NOMO-1 (cell line): ENCODE measurements at regions not wholly inside any gene's neighbourhood (a gene's known extent, or its start where the extent isn't known, plus 50 kb on each side); places are given as distances from the start of the nearest gene placed in this dataset.

Experiments used
- DNase-seq, 2 experiments: peaks; one replicate each; lab custom pipeline; 2025; ENCODE audit not compliant: unreplicated experiment in 2 of 2; lab: John Stamatoyannopoulos, UW

DNA sequence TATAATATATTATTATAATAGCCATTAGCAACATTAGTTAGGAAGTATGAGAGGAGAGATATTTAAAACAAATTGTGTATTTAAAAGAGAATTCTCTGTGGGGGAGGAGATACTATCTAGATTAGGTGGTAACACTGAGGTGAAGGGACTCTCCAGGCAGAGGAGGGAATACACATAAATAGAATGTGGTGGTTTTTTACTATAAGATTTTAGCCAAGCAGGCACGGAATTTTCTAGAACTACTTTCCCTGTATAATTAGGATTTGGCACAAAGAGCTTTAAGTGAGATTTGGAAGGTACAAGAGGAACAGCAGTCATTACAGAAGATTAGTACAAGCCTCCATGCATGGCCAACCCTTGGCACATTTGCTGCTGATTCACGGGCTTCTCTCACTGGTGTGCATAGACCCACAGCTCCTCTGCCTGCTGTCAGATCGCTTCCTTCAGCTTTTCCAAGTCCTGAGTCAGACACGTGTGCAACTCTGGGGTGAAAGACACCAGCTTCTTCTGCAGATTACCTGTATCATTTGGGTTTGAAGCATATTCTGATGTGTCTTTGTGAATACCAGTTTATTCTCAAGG lies 685.5 kb downstream of the KCTD8 start:
- DNase-seq = no peak

DNA sequence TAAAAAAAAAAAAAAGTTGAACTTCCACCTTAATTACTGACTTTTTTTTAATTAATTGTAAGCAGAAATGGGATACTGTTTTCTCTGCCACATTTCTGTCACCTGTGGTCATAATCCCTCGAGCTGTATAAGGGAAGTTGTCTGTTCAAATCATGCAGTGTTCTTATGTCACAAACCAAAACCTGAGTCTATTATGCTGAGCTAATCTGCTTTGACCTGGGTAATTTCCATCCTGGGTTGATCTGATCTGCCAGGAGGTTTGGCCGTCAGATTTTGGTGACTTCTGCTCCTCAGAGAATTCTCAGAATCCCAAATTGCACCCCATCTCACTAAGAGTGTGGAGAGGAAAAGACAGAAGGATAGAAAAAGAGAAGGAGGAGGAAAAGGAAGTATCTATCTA lies 683.1 kb downstream of the KCTD8 start:
- no peak for DNase-seq

- no peak for DNase-seq
Measured at GRCh38 chr4:43766648-43767047, 682.0 kb downstream of the KCTD8 start.

DNA sequence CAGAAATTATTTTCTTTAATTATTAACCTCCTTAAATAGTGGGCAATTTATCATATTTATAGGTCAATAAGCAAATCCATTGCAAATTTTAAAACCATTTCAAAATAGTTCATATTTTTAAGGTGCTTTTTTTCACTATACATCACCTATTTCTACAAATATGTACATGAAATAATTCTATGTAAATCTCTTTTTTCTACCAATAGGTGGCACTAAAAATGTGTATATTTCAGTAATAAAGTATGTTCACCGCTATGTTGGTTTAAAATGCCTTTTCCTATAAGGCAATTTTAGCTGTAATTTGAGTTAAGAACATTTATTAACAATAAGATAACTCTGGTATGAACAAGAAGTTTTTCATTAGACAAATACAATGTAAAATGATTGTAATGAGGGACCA lies 672.2 kb downstream of the KCTD8 start:
- DNase-seq = peak in 1 of 2 experiments; percentile 2

GRCh38 chr4:43778187-43778915 lies 670.3 kb downstream of the KCTD8 start:
- no peak for DNase-seq

GRCh38 chr4:43781125-43781524 lies 667.5 kb downstream of the KCTD8 start:
- DNase-seq = no peak

- DNase-seq = no peak
Measured at GRCh38 chr4:43782391-43782790, 666.2 kb downstream of the KCTD8 start.

DNA sequence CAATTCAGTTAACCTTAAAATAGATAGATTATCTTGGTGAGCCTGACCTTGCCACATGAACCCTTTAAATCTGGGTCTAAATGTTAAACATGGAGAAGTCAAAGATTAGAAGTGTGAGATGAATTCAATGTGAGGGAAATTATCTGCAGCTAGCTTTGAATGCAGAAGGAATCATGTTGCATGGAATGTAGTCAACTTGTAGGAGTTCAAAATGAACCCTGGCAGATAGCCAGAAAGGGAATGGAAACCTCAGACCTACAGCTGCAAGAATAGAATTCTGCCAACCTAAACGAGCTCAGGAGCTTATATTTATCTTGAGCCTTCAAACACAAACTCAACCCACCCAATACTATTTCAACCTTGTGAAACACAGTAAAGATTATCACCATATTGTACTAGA lies 632.5 kb downstream of the KCTD8 start:
- DNase-seq = no peak

- no peak for DNase-seq
Measured at GRCh38 chr4:43822621-43823020, 626.0 kb downstream of the KCTD8 start.

DNA sequence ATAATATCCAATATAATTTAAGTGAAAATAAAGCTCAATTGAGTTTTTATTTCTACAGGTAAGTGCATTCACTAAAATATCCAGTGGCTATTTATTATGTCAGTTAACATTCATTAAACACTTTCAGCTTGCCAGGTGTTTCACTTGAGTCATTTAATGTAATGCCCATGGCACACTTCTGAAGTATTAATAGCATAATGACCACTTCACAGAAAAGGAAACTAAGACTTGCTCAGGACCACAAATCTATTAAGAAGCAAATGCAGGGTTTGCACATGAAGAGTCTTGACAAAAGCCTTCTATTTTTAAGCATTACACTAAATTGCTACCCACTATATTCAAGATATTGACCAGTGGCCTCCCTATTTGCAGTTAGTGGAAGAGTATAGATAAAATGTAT lies 612.7 kb downstream of the KCTD8 start:
- no peak for DNase-seq

DNA sequence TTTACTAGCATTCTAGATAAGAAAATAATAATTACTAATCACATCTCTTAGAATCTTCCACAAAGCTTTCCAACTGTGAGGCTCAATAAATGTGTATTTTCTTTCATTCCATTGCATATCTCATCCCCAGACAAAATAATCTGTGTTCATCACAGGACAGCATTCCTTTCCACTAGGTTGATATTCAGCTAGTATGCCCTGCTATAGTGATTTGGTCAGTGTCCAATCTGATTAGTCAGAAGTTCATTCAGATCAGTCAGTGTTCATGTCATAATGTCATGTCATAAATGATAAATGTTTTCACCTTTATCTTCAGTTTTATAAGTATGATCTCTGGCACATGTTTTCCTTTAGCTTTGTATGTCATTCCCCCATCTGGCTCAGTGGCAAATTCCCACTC lies 611.4 kb downstream of the KCTD8 start:
- DNase-seq = no peak

DNA sequence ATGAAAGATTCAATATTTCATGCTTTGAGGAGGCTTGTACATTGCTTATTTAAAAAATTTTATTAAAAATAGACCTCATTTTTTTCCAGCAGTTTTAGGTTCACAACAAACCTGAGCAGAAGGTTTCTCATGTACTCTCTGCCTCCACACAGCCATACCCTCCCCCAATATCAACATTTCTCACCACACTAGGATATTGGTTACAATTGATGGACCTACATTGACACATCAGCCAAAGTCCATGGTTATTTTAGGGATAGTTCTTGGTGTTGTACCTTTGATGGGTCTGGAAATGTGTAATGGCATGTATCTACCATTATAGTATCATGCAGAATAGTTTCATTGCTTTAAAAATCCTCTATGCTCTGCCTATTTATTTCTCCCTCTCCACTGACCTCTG lies 611.0 kb downstream of the KCTD8 start:
- DNase-seq = no peak

GRCh38 chr4:43842594-43842993 lies 606.0 kb downstream of the KCTD8 start:
- no peak for DNase-seq

- DNase-seq = no peak
Measured at GRCh38 chr4:43843501-43843900, 605.1 kb downstream of the KCTD8 start.

- DNase-seq = no peak
Measured at GRCh38 chr4:43846111-43846587, 602.5 kb downstream of the KCTD8 start.

DNA sequence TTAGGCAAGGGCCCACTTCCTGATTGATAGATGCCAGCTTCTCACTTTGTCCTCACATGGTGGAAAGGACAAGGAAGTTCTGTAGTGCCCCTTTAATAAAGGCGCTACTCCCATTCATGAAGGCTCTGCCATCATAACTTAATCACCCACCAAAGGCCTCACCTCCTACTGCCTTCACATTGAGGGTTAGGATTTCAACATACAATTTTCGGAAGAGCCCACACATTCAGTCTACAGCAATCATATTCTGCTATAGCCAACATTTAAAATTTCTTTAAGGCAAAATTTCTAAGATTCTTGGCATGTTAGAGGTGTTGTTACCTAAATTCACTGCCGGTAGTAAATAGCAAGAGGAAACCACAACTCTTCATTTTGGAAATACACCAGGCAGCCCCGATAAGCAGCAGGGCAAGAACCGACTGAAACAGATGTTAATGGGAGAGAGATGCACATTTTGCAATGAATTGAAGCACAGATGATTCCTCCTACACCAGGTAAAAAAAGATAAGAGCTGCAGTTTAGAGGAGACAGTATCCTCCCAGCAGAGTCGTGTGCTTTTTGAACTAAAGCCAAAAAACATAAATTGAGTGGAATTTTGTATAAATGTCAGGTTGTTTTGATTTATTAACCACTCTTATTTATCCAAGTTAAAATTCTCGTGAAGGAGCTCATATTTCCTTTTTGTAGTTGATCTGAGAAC lies 594.9 kb downstream of the KCTD8 start:
- no peak for DNase-seq

- no peak for DNase-seq
Measured at GRCh38 chr4:43855283-43855682, 593.3 kb downstream of the KCTD8 start.

GRCh38 chr4:43864616-43865146 lies 583.9 kb downstream of the KCTD8 start:
- no peak for DNase-seq

DNA sequence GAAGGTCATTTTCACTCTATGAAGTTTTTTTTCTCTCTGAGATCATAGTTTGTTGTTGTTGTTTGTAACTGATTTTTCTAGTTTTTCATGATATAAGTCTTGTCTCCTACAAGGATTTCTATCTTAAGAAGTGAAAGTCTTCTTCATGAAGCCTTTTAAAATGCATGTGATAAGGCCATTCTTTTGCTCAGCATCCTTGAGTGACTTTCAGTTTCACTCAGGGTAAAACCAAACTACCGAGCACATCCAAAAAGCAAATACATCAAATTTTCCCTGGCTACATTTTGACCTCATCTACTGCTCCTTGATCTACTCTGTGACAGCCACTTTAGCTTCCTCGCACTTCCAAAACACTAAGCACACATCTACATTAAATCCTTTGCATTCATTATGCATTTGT lies 580.7 kb downstream of the KCTD8 start:
- no peak for DNase-seq

GRCh38 chr4:43875655-43876054 lies 573.0 kb downstream of the KCTD8 start:
- no peak for DNase-seq

DNA sequence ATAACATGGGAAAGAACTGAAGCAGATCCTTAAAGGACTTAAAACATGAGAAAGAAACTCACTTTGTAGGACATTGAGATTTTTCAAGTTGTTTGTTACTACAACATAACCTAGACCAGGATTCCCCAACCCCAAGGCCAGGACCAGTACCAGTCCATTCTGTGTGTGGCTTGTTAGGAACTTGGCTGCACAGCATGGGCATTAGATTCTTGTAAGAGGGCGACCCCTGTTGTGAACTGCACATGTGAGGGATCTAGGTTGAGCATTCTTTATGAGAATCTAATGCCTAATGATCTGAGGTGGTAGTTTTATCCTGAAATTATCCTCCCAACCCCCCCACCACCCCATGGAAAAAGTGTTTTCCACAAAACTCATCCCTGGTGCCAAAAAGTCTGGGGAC lies 566.1 kb downstream of the KCTD8 start:
- no peak for DNase-seq

- DNase-seq = no peak
Measured at GRCh38 chr4:43886196-43886595, 562.4 kb downstream of the KCTD8 start.
